ENCODE measurements at regions not wholly inside any gene's neighbourhood (a gene's known extent, or its start where the extent isn't known, plus 50 kb on each side); places are given as distances from the start of the nearest gene placed in this dataset.
A peak's percentile ranks its signal among the peaks of the same experiment; 100 is the strongest.
"Not testable (repeated sequence)": the region's sequence is repeated elsewhere in the genome, so short reads cannot be mapped to it uniquely, and the experiment has no call there.

DNA sequence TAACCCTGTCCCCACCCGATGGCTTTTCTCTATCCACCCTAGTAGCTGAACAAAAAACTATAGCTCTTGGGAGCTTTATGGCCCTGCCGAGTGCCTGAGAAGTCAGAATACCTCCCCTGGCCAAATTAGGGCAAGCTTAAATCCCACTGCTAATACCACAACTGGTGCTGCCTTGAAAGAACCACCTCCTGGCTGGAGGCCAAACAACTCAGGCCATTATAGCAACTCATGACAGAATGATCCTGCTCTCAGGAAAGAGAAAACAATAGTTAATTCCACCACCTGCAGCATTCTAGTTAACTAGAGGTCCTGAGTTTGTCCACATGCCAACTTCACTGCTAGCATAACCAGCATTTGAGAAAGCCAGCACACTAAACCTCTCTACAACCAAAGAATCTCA, 123.2 kb downstream of the RTP4 start:
- Histone ChIP-seq H3K9me3 (ENCODE audit: low read length) (no peaks in the 10 kb centered on the region), H3K27ac (ENCODE audit: low read depth, low read length) (no peak overlapping the region), H3K4me1 (ENCODE audit: insufficient read depth, low read length) (no peaks in the 10 kb centered on the region), H3K27me3 (ENCODE audit: insufficient read depth, low read length, poor library complexity, severe bottlenecking) (no peaks in the 10 kb centered on the region), H3K36me3 (ENCODE audit: insufficient read depth, low read length) (no peaks in the 10 kb centered on the region), H3K4me3 (ENCODE audit: low read length) (no peak overlapping the region)
- no peak for DNase-seq
- CTCF ChIA-PET, result no interaction called here
- H3K9me3 Mint-ChIP-seq, result peaks cover 0 to 11% (median 2%) of the 10 kb centered on the region in 5 donors
- no peaks in the 10 kb centered on the region for H3K4me1 Mint-ChIP-seq
- no peak overlapping the region for H3K4me3 Mint-ChIP-seq
- peaks cover 14 to 37% of the 10 kb centered on the region in 2 donors for H3K27me3 Mint-ChIP-seq
- H3K36me3 Mint-ChIP-seq, result no peaks in the 10 kb centered on the region
- POLR2A ChIA-PET, result no interaction called here
- peak overlapping the region in 1 of 8 donors; percentile 85 for H3K27ac Mint-ChIP-seq

- no peaks in the 10 kb centered on the region for H3K4me1 ChIP-seq (ENCODE audit: insufficient read depth, low read length)
- H3K27me3 Mint-ChIP-seq, result peaks cover 16 to 42% of the 10 kb centered on the region in 2 donors
- no peak overlapping the region for H3K4me3 ChIP-seq (ENCODE audit: low read length)
- H3K27ac ChIP-seq (ENCODE audit: low read depth, low read length), result no peak overlapping the region
- peaks cover 0 to 11% (median 2%) of the 10 kb centered on the region in 5 donors for H3K9me3 Mint-ChIP-seq
- H3K4me3 Mint-ChIP-seq, result no peak overlapping the region
- ChIA-PET POLR2A (no interaction called here), CTCF (no interaction called here)
- no peak for DNase-seq
- H3K27me3 ChIP-seq (ENCODE audit: insufficient read depth, low read length, poor library complexity, severe bottlenecking), result no peaks in the 10 kb centered on the region
- no peaks in the 10 kb centered on the region for H3K36me3 Mint-ChIP-seq
- H3K9me3 ChIP-seq (ENCODE audit: low read length), result no peaks in the 10 kb centered on the region
- no peak overlapping the region for H3K27ac Mint-ChIP-seq
- no peaks in the 10 kb centered on the region for H3K36me3 ChIP-seq (ENCODE audit: insufficient read depth, low read length)
- no peaks in the 10 kb centered on the region for H3K4me1 Mint-ChIP-seq
These were observed 122.2 kb downstream of the RTP4 start for GRCh38 chr3:187490366-187490765.

GRCh38 chr3:187484547-187485295, 116.5 kb downstream of the RTP4 start:
- Histone ChIP-seq H3K9me3 (ENCODE audit: low read length) (no peaks in the 10 kb centered on the region), H3K4me3 (ENCODE audit: low read length) (no peak overlapping the region), H3K36me3 (ENCODE audit: insufficient read depth, low read length) (no peaks in the 10 kb centered on the region), H3K4me1 (ENCODE audit: insufficient read depth, low read length) (no peaks in the 10 kb centered on the region), H3K27me3 (ENCODE audit: insufficient read depth, low read length, poor library complexity, severe bottlenecking) (no peaks in the 10 kb centered on the region), H3K27ac (ENCODE audit: low read depth, low read length) (no peak overlapping the region)
- no peak for DNase-seq
- no peak overlapping the region for H3K4me3 Mint-ChIP-seq
- peaks cover 17 to 51% of the 10 kb centered on the region in 2 donors for H3K27me3 Mint-ChIP-seq
- no peak overlapping the region for H3K27ac Mint-ChIP-seq
- ChIA-PET CTCF (no interaction called here), POLR2A (no interaction called here)
- no peaks in the 10 kb centered on the region for H3K4me1 Mint-ChIP-seq
- H3K36me3 Mint-ChIP-seq, result no peaks in the 10 kb centered on the region
- H3K9me3 Mint-ChIP-seq, result peaks cover 0 to 3% (median 0%) of the 10 kb centered on the region in 5 donors

- Mint-ChIP-seq H3K36me3 (no peaks in the 10 kb centered on the region), H3K4me3 (no peak overlapping the region), H3K4me1 (no peaks in the 10 kb centered on the region), H3K9me3 (peaks cover 0 to 11% (median 5%) of the 10 kb centered on the region in 5 donors), H3K27me3 (peaks cover 20 to 34% of the 10 kb centered on the region in 2 donors), H3K27ac (no peak overlapping the region)
- Histone ChIP-seq H3K4me3 (ENCODE audit: low read length) (no peak overlapping the region), H3K4me1 (ENCODE audit: insufficient read depth, low read length) (no peaks in the 10 kb centered on the region), H3K9me3 (ENCODE audit: low read length) (no peaks in the 10 kb centered on the region), H3K27me3 (ENCODE audit: insufficient read depth, low read length, poor library complexity, severe bottlenecking) (no peaks in the 10 kb centered on the region), H3K36me3 (ENCODE audit: insufficient read depth, low read length) (no peaks in the 10 kb centered on the region), H3K27ac (ENCODE audit: low read depth, low read length) (no peak overlapping the region)
- ChIA-PET POLR2A (no interaction called here), CTCF (no interaction called here)
- no peak for DNase-seq
These were observed 113.2 kb downstream of the RTP4 start for GRCh38 chr3:187481426-187481825.

DNA sequence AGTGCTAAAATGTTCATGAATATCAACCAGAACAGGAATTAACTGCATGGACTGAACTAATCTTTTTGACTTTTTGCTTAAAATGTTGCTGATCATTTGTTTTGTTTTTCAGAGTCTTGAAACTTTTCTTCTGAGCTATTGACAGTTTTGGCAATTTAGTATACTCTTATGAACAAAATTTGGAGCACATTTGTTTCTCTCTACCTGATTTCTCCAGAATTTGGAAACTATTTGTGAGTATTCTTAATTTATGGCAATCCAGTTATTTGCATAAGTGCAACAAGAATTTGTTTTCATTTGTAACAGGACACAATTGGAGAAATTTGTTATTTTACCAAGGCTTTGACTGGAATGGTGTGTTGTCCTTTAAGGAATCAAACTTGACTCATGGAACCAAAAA, 107.4 kb downstream of the RTP4 start:
- H3K27me3 ChIP-seq (ENCODE audit: insufficient read depth, low read length, poor library complexity, severe bottlenecking); H3K27me3 Mint-ChIP-seq; H3K4me1 Mint-ChIP-seq; H3K9me3 ChIP-seq (ENCODE audit: low read length); CTCF ChIA-PET; H3K27ac Mint-ChIP-seq; H3K4me1 ChIP-seq (ENCODE audit: insufficient read depth, low read length); H3K36me3 Mint-ChIP-seq; H3K36me3 ChIP-seq (ENCODE audit: insufficient read depth, low read length); POLR2A ChIA-PET; DNase-seq; H3K27ac ChIP-seq (ENCODE audit: low read depth, low read length); H3K4me3 ChIP-seq (ENCODE audit: low read length); H3K4me3 Mint-ChIP-seq: not testable (repeated sequence)
- H3K9me3 Mint-ChIP-seq, result peaks cover 10 to 31% (median 21%) of the 10 kb centered on the region in 5 donors

- ChIA-PET POLR2A (no interaction called here), CTCF (no interaction called here)
- Histone ChIP-seq H3K4me3 (ENCODE audit: low read length) (no peak overlapping the region), H3K27me3 (ENCODE audit: insufficient read depth, low read length, poor library complexity, severe bottlenecking) (no peaks in the 10 kb centered on the region), H3K27ac (ENCODE audit: low read depth, low read length) (no peak overlapping the region), H3K9me3 (ENCODE audit: low read length) (no peaks in the 10 kb centered on the region), H3K4me1 (ENCODE audit: insufficient read depth, low read length) (no peaks in the 10 kb centered on the region), H3K36me3 (ENCODE audit: insufficient read depth, low read length) (no peaks in the 10 kb centered on the region)
- peaks cover 10 to 33% (median 21%) of the 10 kb centered on the region in 5 donors for H3K9me3 Mint-ChIP-seq
- H3K27ac Mint-ChIP-seq, result no peak overlapping the region
- H3K27me3 Mint-ChIP-seq, result peaks cover 8 to 17% of the 10 kb centered on the region in 2 donors
- no peaks in the 10 kb centered on the region for H3K4me1 Mint-ChIP-seq
- no peak for DNase-seq
- no peak overlapping the region for H3K4me3 Mint-ChIP-seq
- no peaks in the 10 kb centered on the region for H3K36me3 Mint-ChIP-seq
These were observed 105.7 kb downstream of the RTP4 start for GRCh38 chr3:187473778-187474406.

DNA sequence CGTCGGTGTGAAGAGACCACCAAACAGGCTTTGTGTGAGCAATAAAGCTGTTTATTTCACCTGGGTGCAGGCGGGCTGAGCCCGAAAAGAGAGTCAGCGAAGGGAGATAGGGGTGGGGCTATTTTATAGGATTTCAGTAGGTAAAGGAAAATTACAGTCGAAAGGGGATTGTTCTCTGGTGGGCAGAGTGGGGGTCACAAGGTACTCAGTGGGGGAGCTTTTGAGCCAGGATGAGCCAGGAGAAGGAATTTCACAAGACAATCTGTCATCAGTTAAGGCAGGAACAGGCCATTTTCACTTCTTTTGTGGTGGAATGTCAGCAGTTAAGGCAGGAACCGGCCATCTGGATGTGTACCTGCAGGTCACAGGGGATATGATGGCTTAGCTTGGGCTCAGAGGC, 98.1 kb downstream of the RTP4 start:
- peaks cover 12 to 41% of the 10 kb centered on the region in 2 donors for H3K27me3 Mint-ChIP-seq
- POLR2A ChIA-PET; H3K27me3 ChIP-seq (ENCODE audit: insufficient read depth, low read length, poor library complexity, severe bottlenecking): not testable (repeated sequence)

DNA sequence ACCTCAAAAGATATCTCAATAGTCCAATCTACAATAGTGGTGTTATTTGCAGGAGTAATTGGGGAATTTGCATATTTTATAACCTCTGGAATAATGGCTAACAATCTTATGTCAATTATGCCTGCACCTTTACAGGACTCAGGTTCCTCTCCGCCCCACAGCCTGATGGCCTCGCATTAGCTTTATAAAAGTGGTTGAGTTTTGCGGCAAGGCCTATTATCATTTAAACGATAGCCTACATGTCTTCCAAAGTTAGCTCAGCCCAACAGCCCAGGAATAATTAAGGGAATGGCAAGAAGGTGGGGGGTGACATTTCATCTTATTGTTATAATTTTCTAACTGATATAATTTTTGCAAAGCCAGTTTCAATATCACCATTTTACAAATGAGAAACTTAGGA, 97.3 kb downstream of the RTP4 start:
- no peak overlapping the region for H3K27ac Mint-ChIP-seq
- peaks cover 12 to 46% of the 10 kb centered on the region in 2 donors for H3K27me3 Mint-ChIP-seq
- no peak overlapping the region for H3K4me3 Mint-ChIP-seq
- ChIA-PET CTCF (no interaction called here), POLR2A (no interaction called here)
- no peaks in the 10 kb centered on the region for H3K4me1 ChIP-seq (ENCODE audit: insufficient read depth, low read length)
- H3K36me3 Mint-ChIP-seq, result no peaks in the 10 kb centered on the region
- no peak overlapping the region for H3K27ac ChIP-seq (ENCODE audit: low read depth, low read length)
- H3K27me3 ChIP-seq (ENCODE audit: insufficient read depth, low read length, poor library complexity, severe bottlenecking), result no peaks in the 10 kb centered on the region
- H3K4me3 ChIP-seq (ENCODE audit: low read length), result no peak overlapping the region
- H3K4me1 Mint-ChIP-seq, result no peaks in the 10 kb centered on the region
- peaks cover 0 to 2% (median 0%) of the 10 kb centered on the region in 5 donors for H3K9me3 Mint-ChIP-seq
- no peaks in the 10 kb centered on the region for H3K9me3 ChIP-seq (ENCODE audit: low read length)
- no peaks in the 10 kb centered on the region for H3K36me3 ChIP-seq (ENCODE audit: insufficient read depth, low read length)
- no peak for DNase-seq

More for the DNA sequence above, 98.1 kb downstream of the RTP4 start:
- H3K4me1 ChIP-seq (ENCODE audit: insufficient read depth, low read length); H3K4me3 Mint-ChIP-seq; CTCF ChIA-PET; H3K36me3 Mint-ChIP-seq; H3K9me3 Mint-ChIP-seq; H3K9me3 ChIP-seq (ENCODE audit: low read length); DNase-seq; H3K4me3 ChIP-seq (ENCODE audit: low read length); H3K27ac ChIP-seq (ENCODE audit: low read depth, low read length); H3K4me1 Mint-ChIP-seq; H3K36me3 ChIP-seq (ENCODE audit: insufficient read depth, low read length): not testable (repeated sequence)
- peak overlapping the region in 2 of 8 donors; percentile 21 to 48 for H3K27ac Mint-ChIP-seq

All from CD8-positive, alpha-beta memory T cell (primary cell).